OCI-LY7 (cell line): ENCODE measurements at regions not wholly inside any gene's neighbourhood (a gene's known extent, or its start where the extent isn't known, plus 50 kb on each side); places are given as distances from the start of the nearest gene placed in this dataset.

Source experiments
- CTCF ChIP-seq: fragments of 200-600 bp; sonication (generic); conservative IDR thresholded peaks from 2 replicates; pipeline ENCODE4 v1.5.1; 2014; ENCODE audit warnings: mild to moderate bottlenecking, antibody characterized with exemption, low read length, moderate library complexity, mixed read lengths
- EZH2phosphoT487 ChIP-seq: fragments of 200-600 bp; sonication (generic); IDR thresholded peaks from 2 replicates; pipeline ENCODE4 v1.6.1; 2018; ENCODE audit warnings: low read depth, borderline replicate concordance, mild to moderate bottlenecking, mixed run types, antibody characterized with exemption, low read length, moderate library complexity, mixed read lengths

GRCh38 chr12:77560714-77561113 is 270.0 kb upstream of the NAV3 start:
- no peak for TF ChIP-seq CTCF
- TF ChIP-seq EZH2phosphoT487: no peak
